Erythroblast (primary cell): ENCODE measurements at regions not wholly inside any gene's neighbourhood (a gene's known extent, or its start where the extent isn't known, plus 50 kb on each side); places are given as distances from the start of the nearest gene placed in this dataset.
"Not testable (repeated sequence)": the region's sequence is repeated elsewhere in the genome, so short reads cannot be mapped to it uniquely, and the experiment has no call there.

ENCODE experiments used
- DNase-seq, 2 experiments: peaks; one replicate each; lab custom pipeline; 2025; lab: John Stamatoyannopoulos, UW
- GATA1 ChIP-seq: IDR thresholded peaks from 2 replicates; pipeline ENCODE4 v1.6.1; 2011; ENCODE audit warnings: low read depth, mild to moderate bottlenecking, control low read depth, low read length, moderate library complexity
- POLR2A ChIP-seq: IDR thresholded peaks from 2 replicates; pipeline ENCODE4 v1.6.1; 2011; ENCODE audit warnings: mild to moderate bottlenecking, low read length

DNA sequence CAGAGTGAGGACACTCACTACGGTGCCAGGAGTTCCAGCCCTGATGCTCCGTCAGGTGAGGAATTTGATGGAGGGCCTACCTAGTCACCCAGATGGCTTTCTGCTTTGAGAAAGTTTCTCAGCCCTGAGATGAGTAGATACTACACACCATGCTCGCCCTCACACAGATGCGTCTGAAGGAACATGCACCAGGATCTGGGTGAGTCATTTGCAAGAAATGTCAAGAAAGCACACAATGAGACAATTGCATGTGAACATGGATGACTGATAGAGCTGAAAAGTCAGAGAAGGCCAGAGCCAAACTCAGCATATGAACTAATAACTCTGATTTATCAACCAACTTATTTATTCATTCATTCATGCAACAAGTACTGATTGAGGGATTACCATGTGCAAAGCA, 483.9 kb downstream of the OMA1 start:
- no peak for DNase-seq
- TF ChIP-seq GATA1 (no peak), POLR2A (no peak)

DNA sequence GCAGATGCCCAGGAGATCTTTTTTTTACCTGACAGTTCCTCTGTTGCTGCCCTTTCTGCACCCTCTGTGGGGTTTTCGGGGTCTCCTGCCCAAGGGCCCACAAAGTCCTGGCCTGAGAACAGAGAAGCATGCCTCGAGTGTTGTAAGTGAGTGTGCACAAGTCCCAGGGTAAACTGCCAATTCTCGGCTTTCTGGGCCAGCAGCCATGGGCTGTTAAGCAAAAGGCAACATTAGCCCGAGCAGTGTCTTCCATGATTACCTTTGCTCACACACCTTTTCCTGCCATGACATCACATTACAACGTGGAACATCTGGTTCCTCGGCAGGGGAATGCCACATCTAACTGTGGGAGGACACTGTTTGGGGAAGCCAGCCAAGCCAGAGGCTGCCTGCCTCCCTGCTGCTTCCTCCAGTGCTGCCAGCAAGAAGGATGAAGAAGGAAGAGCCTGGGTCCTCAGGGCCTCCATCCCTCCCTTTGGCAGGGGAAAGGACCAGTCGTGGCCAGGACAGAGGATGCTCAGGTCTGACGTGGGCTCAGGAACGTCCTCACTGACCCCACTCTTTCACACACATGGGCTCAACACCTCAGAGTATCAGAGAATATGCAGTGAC, 485.9 kb downstream of the OMA1 start:
- no peak for DNase-seq
- TF ChIP-seq GATA1, result no peak
- TF ChIP-seq POLR2A, result no peak

GRCh38 chr1:58059789-58060188, 486.7 kb downstream of the OMA1 start:
- TF ChIP-seq POLR2A (no peak), GATA1 (no peak)
- no peak for DNase-seq

- DNase-seq, result no peak
- TF ChIP-seq GATA1, result no peak
- no peak for TF ChIP-seq POLR2A
These were observed 488.2 kb downstream of the OMA1 start for GRCh38 chr1:58058323-58058722.

DNA sequence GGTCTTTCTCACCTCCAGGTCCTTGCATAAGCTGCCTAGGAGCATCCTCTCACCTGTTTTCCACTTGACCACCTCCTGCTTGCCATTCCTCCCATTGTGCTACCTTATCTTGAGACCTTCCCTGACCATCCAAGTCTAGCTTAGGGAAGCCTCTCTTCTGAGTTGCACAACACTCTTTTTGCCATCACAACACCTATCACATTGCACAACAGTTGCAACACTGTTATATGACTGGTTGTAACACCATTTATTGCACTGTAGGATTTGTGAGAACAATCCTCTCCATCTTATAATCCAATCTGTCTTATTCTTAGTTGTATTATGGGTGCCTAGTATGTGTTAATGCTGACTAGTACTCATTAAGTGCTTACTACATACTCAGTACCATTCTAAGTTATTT, 488.7 kb downstream of the OMA1 start:
- no peak for DNase-seq
- TF ChIP-seq POLR2A, result no peak
- no peak for TF ChIP-seq GATA1

DNA sequence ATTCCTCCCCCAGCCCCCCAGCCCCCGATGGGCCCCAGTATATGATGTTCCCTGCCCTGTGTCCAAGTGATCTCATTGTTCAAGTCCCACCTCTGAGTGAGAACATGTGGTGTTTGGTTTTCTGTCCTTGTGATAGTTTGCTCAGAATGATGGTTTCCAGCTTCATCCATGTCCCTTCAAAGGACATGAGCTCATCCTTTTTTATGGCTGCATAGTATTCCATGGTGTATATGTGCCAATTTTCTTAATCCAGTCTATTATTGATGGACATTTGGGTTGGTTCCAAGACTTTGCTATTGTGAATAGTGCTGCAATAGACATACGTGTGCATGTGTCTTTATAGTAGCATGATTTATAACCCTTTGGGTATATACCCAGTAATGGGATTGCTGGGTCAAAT, 495.3 kb downstream of the OMA1 start:
- DNase-seq, result not testable (repeated sequence)

GRCh38 chr1:58047265-58047858, 499.2 kb downstream of the OMA1 start:
- TF ChIP-seq POLR2A, result no peak
- TF ChIP-seq GATA1, result no peak
- DNase-seq, result peak; percentile 25 to 41

DNA sequence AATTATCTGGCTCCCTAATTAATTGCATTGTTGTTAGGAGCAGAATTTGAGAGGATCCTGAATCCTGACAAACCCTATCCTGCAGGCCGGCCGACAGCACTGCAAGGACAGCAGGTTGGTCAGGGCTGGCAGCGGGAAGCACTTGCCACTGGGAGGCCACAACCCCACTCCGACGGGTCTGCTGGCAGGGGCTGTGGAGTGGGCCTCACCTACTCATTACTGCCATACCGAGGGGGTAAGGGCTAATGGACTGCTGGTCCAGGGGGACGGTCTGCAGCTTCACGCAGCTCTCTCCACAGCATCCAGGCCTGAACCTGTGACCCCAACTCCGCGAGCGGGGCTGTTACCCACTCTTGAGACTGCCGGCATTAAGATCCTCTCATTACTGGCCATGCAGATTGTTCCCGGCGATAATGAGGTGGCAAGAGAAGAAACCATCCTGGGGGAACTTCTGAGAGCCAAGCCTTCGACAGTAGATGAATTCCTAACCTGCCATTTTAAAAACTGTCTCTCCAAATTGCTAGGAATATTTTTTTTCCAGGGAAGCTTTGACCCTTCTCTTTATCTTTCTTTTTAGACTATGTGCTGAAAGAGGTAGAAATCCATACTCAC, 501.3 kb downstream of the OMA1 start:
- no peak for DNase-seq
- TF ChIP-seq GATA1, result no peak
- TF ChIP-seq POLR2A, result no peak

GRCh38 chr1:58041621-58042020, 504.9 kb downstream of the OMA1 start:
- DNase-seq, result no peak

GRCh38 chr1:58038574-58038973, 508.0 kb downstream of the OMA1 start:
- TF ChIP-seq POLR2A (no peak), GATA1 (no peak)
- DNase-seq, result no peak

More at GRCh38 chr1:58041621-58042020, 504.9 kb downstream of the OMA1 start:
- TF ChIP-seq POLR2A, result no peak
- no peak for TF ChIP-seq GATA1

GRCh38 chr1:58035523-58035922, 511.0 kb downstream of the OMA1 start:
- no peak for DNase-seq
- TF ChIP-seq POLR2A (no peak), GATA1 (no peak)

GRCh38 chr1:58033311-58033710, 513.2 kb downstream of the OMA1 start:
- TF ChIP-seq POLR2A (no peak), GATA1 (no peak)
- DNase-seq, result no peak

DNA sequence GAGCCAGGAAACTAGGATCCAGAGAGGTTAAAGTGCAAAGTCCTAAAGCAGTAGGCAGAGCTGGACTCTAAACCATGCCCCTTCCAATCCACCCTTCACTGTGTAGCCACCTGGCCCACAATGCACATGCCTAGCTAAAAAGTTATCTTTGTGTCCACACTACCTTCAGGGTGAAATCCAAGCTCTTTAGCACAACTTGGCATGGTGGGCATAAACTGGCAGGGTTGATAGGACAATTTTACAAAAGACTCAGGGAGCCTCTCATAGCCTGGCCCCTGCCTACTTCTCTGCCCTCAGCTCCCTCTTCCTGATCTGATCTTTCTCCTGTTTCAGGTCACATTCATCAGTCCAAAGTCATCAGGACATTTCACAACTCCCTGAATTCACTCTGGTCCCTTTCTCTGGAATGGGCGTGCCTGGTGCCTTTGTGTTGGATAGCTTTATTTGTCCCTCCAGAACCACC, 513.9 kb downstream of the OMA1 start:
- TF ChIP-seq POLR2A, result no peak
- no peak for TF ChIP-seq GATA1
- no peak for DNase-seq

DNA sequence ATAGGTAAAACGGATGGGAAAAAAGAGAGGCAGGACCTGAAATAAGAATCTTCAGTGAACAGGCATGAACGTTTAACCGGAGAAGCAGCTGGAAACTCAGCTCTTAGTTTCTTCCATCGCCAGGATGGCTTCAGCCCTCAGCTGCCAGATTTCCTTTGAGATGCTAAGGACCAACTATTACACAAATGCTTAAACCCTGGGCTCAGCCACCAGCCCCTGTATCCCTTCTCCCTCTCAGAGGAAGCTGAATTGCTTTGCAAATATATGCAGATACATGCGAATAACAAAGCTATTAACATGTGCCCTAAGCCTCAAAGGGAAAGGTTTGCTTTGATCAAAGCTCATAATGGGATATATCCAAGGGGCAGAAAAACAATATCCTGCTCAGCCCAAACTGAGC, 515.1 kb downstream of the OMA1 start:
- no peak for DNase-seq
- TF ChIP-seq GATA1 (no peak), POLR2A (no peak)
